Astrocyte (in vitro differentiated cells and primary cell): ENCODE measurements at regions not wholly inside any gene's neighbourhood (a gene's known extent, or its start where the extent isn't known, plus 50 kb on each side); places are given as distances from the start of the nearest gene placed in this dataset.

Experiments used
- DNase-seq: peaks from one replicate; pipeline ENCODE4 v3.0.0-alpha.2; 2010; ENCODE audit warnings: low read depth
- FAIRE-seq: peaks from 2 replicates; lab custom pipeline; 2011; peaks lifted over from hg19 to GRCh38; lab: Jason Lieb, UNC
- H2AFZ ChIP-seq: 2 replicates; pipeline ENCODE4 v1.6.0; 2012; ENCODE audit warnings: low read depth, low read length, inconsistent platforms
- H3K27ac ChIP-seq: 2 replicates; pipeline ENCODE4 v1.5.1; 2011; ENCODE audit warnings: low read depth, low read length, inconsistent platforms
- H3K27me3 ChIP-seq: 2 replicates; pipeline ENCODE4 v1.6.0; 2011; ENCODE audit warnings: low read length, inconsistent platforms; ENCODE audit not compliant: insufficient read depth
- H3K36me3 ChIP-seq: 2 replicates; pipeline ENCODE4 v1.5.1; 2011; ENCODE audit warnings: low read length, inconsistent platforms; ENCODE audit not compliant: insufficient read depth
- H3K4me1 ChIP-seq: 2 replicates; pipeline ENCODE4 v1.5.1; 2011; ENCODE audit warnings: low read length, inconsistent platforms; ENCODE audit not compliant: insufficient read depth
- H3K4me2 ChIP-seq: 2 replicates; pipeline ENCODE4 v1.6.0; 2012; ENCODE audit warnings: low read length, inconsistent platforms
- H3K4me3 ChIP-seq: 2 replicates; pipeline ENCODE4 v1.5.1; 2011; ENCODE audit warnings: low read depth, mild to moderate bottlenecking, low read length, inconsistent platforms; ENCODE audit not compliant: insufficient read depth
- H3K79me2 ChIP-seq: 2 replicates; pipeline ENCODE4 v1.6.0; 2012; ENCODE audit warnings: mild to moderate bottlenecking, low read length, inconsistent platforms; ENCODE audit not compliant: insufficient read depth
- H3K9ac ChIP-seq: 2 replicates; pipeline ENCODE4 v1.6.0; 2012; ENCODE audit warnings: mild to moderate bottlenecking, low read length, inconsistent platforms
- H3K9me3 ChIP-seq: 2 replicates; pipeline ENCODE4 v1.5.1; 2012; ENCODE audit warnings: low read depth, mild to moderate bottlenecking, low read length, inconsistent platforms; ENCODE audit not compliant: insufficient read depth
- H4K20me1 ChIP-seq: 2 replicates; pipeline ENCODE4 v1.6.0; 2012; ENCODE audit warnings: low read length, inconsistent platforms; ENCODE audit not compliant: insufficient read depth
- H3K27ac Mint-ChIP-seq: one replicate; pipeline ENCODE4 v1.8.0; 2021; ENCODE audit warnings: mild to moderate bottlenecking, mixed read lengths; ENCODE audit not compliant: unreplicated experiment
- H3K27me3 Mint-ChIP-seq: one replicate; pipeline ENCODE4 v1.8.0; 2021; ENCODE audit warnings: low read depth, mixed read lengths; ENCODE audit not compliant: unreplicated experiment
- H3K36me3 Mint-ChIP-seq: one replicate; pipeline ENCODE4 v1.8.0; 2021; ENCODE audit warnings: low read depth, mixed read lengths; ENCODE audit not compliant: unreplicated experiment
- H3K4me1 Mint-ChIP-seq: one replicate; pipeline ENCODE4 v1.8.0; 2021; ENCODE audit warnings: low read depth, mixed read lengths; ENCODE audit not compliant: unreplicated experiment
- H3K4me3 Mint-ChIP-seq: one replicate; pipeline ENCODE4 v1.8.0; 2021; ENCODE audit warnings: mild to moderate bottlenecking, moderate library complexity, mixed read lengths; ENCODE audit not compliant: unreplicated experiment
- H3K9me3 Mint-ChIP-seq: one replicate; pipeline ENCODE4 v1.8.0; 2021; ENCODE audit warnings: mild to moderate bottlenecking, mixed read lengths; ENCODE audit not compliant: unreplicated experiment
- CTCF ChIP-seq: IDR thresholded peaks from 2 replicates; pipeline ENCODE4 v1.5.1; 2011; ENCODE audit warnings: low read depth, mild to moderate bottlenecking, inconsistent platforms, low read length, moderate library complexity; ENCODE audit not compliant: insufficient read depth
- EZH2 ChIP-seq: IDR thresholded peaks from 2 replicates; pipeline ENCODE4 v1.6.1; 2012; ENCODE audit warnings: mild to moderate bottlenecking, low read length, inconsistent platforms; ENCODE audit not compliant: insufficient read depth

- Histone ChIP-seq H3K27me3 (no peaks in the 10 kb centered on the region), H3K36me3 (no peaks in the 10 kb centered on the region), H3K79me2 (no peaks in the 10 kb centered on the region), H2AFZ (no peak overlapping the region), H3K4me2 (no peak overlapping the region), H3K4me3 (no peak overlapping the region), H4K20me1 (no peaks in the 10 kb centered on the region), H3K27ac (no peak overlapping the region), H3K9ac (no peak overlapping the region), H3K4me1 (no peaks in the 10 kb centered on the region), H3K9me3 (no peaks in the 10 kb centered on the region)
- peaks cover 2% of the 10 kb centered on the region for H3K9me3 Mint-ChIP-seq
- FAIRE-seq (no peak), DNase-seq (no peak)
- no peaks in the 10 kb centered on the region for H3K36me3 Mint-ChIP-seq
- no peak overlapping the region for H3K4me3 Mint-ChIP-seq
- H3K27ac Mint-ChIP-seq, result peak overlapping the region; percentile 77
- H3K4me1 Mint-ChIP-seq, result peaks cover 9% of the 10 kb centered on the region
- peaks cover 3% of the 10 kb centered on the region for H3K27me3 Mint-ChIP-seq
- TF ChIP-seq CTCF (no peak), EZH2 (no peak)
Measured at GRCh38 chr13:104868806-104869205, 1666.7 kb downstream of the EFNB2 start.

GRCh38 chr13:104855581-104855980, 1679.9 kb downstream of the EFNB2 start:
- no peak overlapping the region for H3K4me2 ChIP-seq
- no peaks in the 10 kb centered on the region for H3K27me3 ChIP-seq
- Mint-ChIP-seq H3K36me3 (no peaks in the 10 kb centered on the region), H3K9me3 (no peaks in the 10 kb centered on the region), H3K27me3 (peaks cover 4% of the 10 kb centered on the region), H3K27ac (no peak overlapping the region), H3K4me1 (no peaks in the 10 kb centered on the region), H3K4me3 (no peak overlapping the region)
- no peak for TF ChIP-seq CTCF
- TF ChIP-seq EZH2, result no peak
- no peaks in the 10 kb centered on the region for H3K4me1 ChIP-seq
- H3K9ac ChIP-seq, result no peak overlapping the region
- DNase-seq (no peak), FAIRE-seq (no peak)
- no peaks in the 10 kb centered on the region for H3K9me3 ChIP-seq
- no peaks in the 10 kb centered on the region for H3K36me3 ChIP-seq
- no peaks in the 10 kb centered on the region for H4K20me1 ChIP-seq
- H3K27ac ChIP-seq, result no peak overlapping the region
- no peak overlapping the region for H3K4me3 ChIP-seq
- H2AFZ ChIP-seq, result no peak overlapping the region
- H3K79me2 ChIP-seq, result no peaks in the 10 kb centered on the region

GRCh38 chr13:104854698-104855097, 1680.8 kb downstream of the EFNB2 start:
- Histone ChIP-seq H3K4me1 (no peaks in the 10 kb centered on the region), H4K20me1 (no peaks in the 10 kb centered on the region), H3K36me3 (no peaks in the 10 kb centered on the region), H3K27ac (no peak overlapping the region), H3K27me3 (no peaks in the 10 kb centered on the region), H3K79me2 (no peaks in the 10 kb centered on the region), H3K9ac (no peak overlapping the region), H3K4me3 (no peak overlapping the region), H2AFZ (no peak overlapping the region), H3K9me3 (no peaks in the 10 kb centered on the region), H3K4me2 (no peak overlapping the region)
- Mint-ChIP-seq H3K27ac (no peak overlapping the region), H3K4me1 (no peaks in the 10 kb centered on the region), H3K27me3 (peaks cover 4% of the 10 kb centered on the region), H3K4me3 (no peak overlapping the region), H3K9me3 (no peaks in the 10 kb centered on the region), H3K36me3 (no peaks in the 10 kb centered on the region)
- DNase-seq (no peak), FAIRE-seq (no peak)
- TF ChIP-seq EZH2 (no peak), CTCF (no peak)
